Astrocyte (in vitro differentiated cells and primary cell): ENCODE measurements at regions not wholly inside any gene's neighbourhood (a gene's known extent, or its start where the extent isn't known, plus 50 kb on each side); places are given as distances from the start of the nearest gene placed in this dataset.

ENCODE experiments used
- DNase-seq: peaks from one replicate; pipeline ENCODE4 v3.0.0-alpha.2; 2010; ENCODE audit warnings: low read depth
- FAIRE-seq: peaks from 2 replicates; lab custom pipeline; 2011; peaks lifted over from hg19 to GRCh38; lab: Jason Lieb, UNC
- H2AFZ ChIP-seq: 2 replicates; pipeline ENCODE4 v1.6.0; 2012; ENCODE audit warnings: low read depth, low read length, inconsistent platforms
- H3K27ac ChIP-seq: 2 replicates; pipeline ENCODE4 v1.5.1; 2011; ENCODE audit warnings: low read depth, low read length, inconsistent platforms
- H3K27me3 ChIP-seq: 2 replicates; pipeline ENCODE4 v1.6.0; 2011; ENCODE audit warnings: low read length, inconsistent platforms; ENCODE audit not compliant: insufficient read depth
- H3K36me3 ChIP-seq: 2 replicates; pipeline ENCODE4 v1.5.1; 2011; ENCODE audit warnings: low read length, inconsistent platforms; ENCODE audit not compliant: insufficient read depth
- H3K4me1 ChIP-seq: 2 replicates; pipeline ENCODE4 v1.5.1; 2011; ENCODE audit warnings: low read length, inconsistent platforms; ENCODE audit not compliant: insufficient read depth
- H3K4me2 ChIP-seq: 2 replicates; pipeline ENCODE4 v1.6.0; 2012; ENCODE audit warnings: low read length, inconsistent platforms
- H3K4me3 ChIP-seq: 2 replicates; pipeline ENCODE4 v1.5.1; 2011; ENCODE audit warnings: low read depth, mild to moderate bottlenecking, low read length, inconsistent platforms; ENCODE audit not compliant: insufficient read depth
- H3K79me2 ChIP-seq: 2 replicates; pipeline ENCODE4 v1.6.0; 2012; ENCODE audit warnings: mild to moderate bottlenecking, low read length, inconsistent platforms; ENCODE audit not compliant: insufficient read depth
- H3K9ac ChIP-seq: 2 replicates; pipeline ENCODE4 v1.6.0; 2012; ENCODE audit warnings: mild to moderate bottlenecking, low read length, inconsistent platforms
- H3K9me3 ChIP-seq: 2 replicates; pipeline ENCODE4 v1.5.1; 2012; ENCODE audit warnings: low read depth, mild to moderate bottlenecking, low read length, inconsistent platforms; ENCODE audit not compliant: insufficient read depth
- H4K20me1 ChIP-seq: 2 replicates; pipeline ENCODE4 v1.6.0; 2012; ENCODE audit warnings: low read length, inconsistent platforms; ENCODE audit not compliant: insufficient read depth
- H3K27ac Mint-ChIP-seq: one replicate; pipeline ENCODE4 v1.8.0; 2021; ENCODE audit warnings: mild to moderate bottlenecking, mixed read lengths; ENCODE audit not compliant: unreplicated experiment
- H3K27me3 Mint-ChIP-seq: one replicate; pipeline ENCODE4 v1.8.0; 2021; ENCODE audit warnings: low read depth, mixed read lengths; ENCODE audit not compliant: unreplicated experiment
- H3K36me3 Mint-ChIP-seq: one replicate; pipeline ENCODE4 v1.8.0; 2021; ENCODE audit warnings: low read depth, mixed read lengths; ENCODE audit not compliant: unreplicated experiment
- H3K4me1 Mint-ChIP-seq: one replicate; pipeline ENCODE4 v1.8.0; 2021; ENCODE audit warnings: low read depth, mixed read lengths; ENCODE audit not compliant: unreplicated experiment
- H3K4me3 Mint-ChIP-seq: one replicate; pipeline ENCODE4 v1.8.0; 2021; ENCODE audit warnings: mild to moderate bottlenecking, moderate library complexity, mixed read lengths; ENCODE audit not compliant: unreplicated experiment
- H3K9me3 Mint-ChIP-seq: one replicate; pipeline ENCODE4 v1.8.0; 2021; ENCODE audit warnings: mild to moderate bottlenecking, mixed read lengths; ENCODE audit not compliant: unreplicated experiment
- EZH2 ChIP-seq: IDR thresholded peaks from 2 replicates; pipeline ENCODE4 v1.6.1; 2012; ENCODE audit warnings: mild to moderate bottlenecking, low read length, inconsistent platforms; ENCODE audit not compliant: insufficient read depth
- TF ChIP-seq, protein P1 (sequence below): IDR thresholded peaks from 2 replicates; pipeline ENCODE4 v1.5.1; 2011; ENCODE audit warnings: low read depth, mild to moderate bottlenecking, inconsistent platforms, low read length, moderate library complexity; ENCODE audit not compliant: insufficient read depth

DNA sequence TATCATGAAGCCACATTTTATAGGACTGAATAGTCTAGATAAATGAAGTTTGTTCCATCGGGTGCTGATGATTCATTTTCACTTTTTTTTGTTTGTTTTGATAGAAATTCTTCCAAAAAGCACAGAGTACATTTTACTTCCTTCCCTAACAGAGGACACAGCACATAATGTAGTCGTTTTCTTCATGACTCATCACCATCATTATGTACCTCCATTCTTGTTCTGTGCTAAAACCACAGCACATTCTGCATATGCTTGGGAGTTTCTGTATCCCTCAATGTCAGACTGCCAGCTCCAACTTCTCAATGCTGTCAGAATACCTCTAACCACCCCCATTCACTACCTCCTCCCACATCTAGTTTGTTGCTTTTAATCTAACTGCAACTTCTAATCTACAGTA lies 1004.9 kb upstream of the ADGRB3 start:
- DNase-seq (peak; percentile 99), FAIRE-seq (peak; percentile 85)
- Mint-ChIP-seq H3K27ac (peak overlapping the region; percentile 29), H3K4me3 (peak overlapping the region; percentile 20), H3K27me3 (no peaks in the 10 kb centered on the region), H3K4me1 (peaks cover 17% of the 10 kb centered on the region), H3K36me3 (peaks cover under 1% of the 10 kb centered on the region), H3K9me3 (peaks cover under 1% of the 10 kb centered on the region)
- Histone ChIP-seq H2AFZ (no peak overlapping the region), H3K4me3 (peak overlapping the region; percentile 20), H3K4me2 (peak overlapping the region; percentile 74), H3K27me3 (no peaks in the 10 kb centered on the region), H3K4me1 (peaks cover 16% of the 10 kb centered on the region), H3K27ac (peak overlapping the region; percentile 65), H4K20me1 (no peaks in the 10 kb centered on the region), H3K36me3 (no peaks in the 10 kb centered on the region), H3K9ac (peak overlapping the region; percentile 19), H3K9me3 (peaks cover 6% of the 10 kb centered on the region), H3K79me2 (no peaks in the 10 kb centered on the region)
- TF ChIP-seq, protein P1, sequence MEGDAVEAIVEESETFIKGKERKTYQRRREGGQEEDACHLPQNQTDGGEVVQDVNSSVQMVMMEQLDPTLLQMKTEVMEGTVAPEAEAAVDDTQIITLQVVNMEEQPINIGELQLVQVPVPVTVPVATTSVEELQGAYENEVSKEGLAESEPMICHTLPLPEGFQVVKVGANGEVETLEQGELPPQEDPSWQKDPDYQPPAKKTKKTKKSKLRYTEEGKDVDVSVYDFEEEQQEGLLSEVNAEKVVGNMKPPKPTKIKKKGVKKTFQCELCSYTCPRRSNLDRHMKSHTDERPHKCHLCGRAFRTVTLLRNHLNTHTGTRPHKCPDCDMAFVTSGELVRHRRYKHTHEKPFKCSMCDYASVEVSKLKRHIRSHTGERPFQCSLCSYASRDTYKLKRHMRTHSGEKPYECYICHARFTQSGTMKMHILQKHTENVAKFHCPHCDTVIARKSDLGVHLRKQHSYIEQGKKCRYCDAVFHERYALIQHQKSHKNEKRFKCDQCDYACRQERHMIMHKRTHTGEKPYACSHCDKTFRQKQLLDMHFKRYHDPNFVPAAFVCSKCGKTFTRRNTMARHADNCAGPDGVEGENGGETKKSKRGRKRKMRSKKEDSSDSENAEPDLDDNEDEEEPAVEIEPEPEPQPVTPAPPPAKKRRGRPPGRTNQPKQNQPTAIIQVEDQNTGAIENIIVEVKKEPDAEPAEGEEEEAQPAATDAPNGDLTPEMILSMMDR, result no peak
- no peak for TF ChIP-seq EZH2

DNA sequence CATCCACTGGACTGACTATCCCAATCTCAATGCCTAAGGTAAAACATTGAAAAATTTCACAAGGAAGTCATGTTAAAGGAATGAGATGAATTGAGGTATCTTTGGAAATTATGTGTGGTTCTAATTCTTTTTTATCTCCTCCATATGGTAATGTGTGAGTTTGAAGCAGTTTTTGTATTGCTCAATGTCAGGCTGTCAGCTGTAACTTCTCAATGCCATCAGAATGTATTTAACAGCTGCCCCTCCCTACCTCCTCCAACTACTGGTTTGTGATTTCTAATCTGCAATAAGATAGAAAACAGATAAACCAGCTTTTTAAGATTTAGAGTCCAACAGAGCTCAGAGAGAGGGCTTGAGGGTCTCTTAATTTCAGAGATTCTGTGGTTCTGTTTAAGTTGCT lies 1005.8 kb upstream of the ADGRB3 start:
- H3K9me3 Mint-ChIP-seq, result no peaks in the 10 kb centered on the region
- FAIRE-seq, result no peak
- peak; percentile 62 for DNase-seq
- Histone ChIP-seq H3K4me3 (no peak overlapping the region), H2AFZ (peak overlapping the region; percentile 7), H3K27me3 (no peaks in the 10 kb centered on the region), H3K79me2 (no peaks in the 10 kb centered on the region), H3K27ac (peak overlapping the region; percentile 65), H3K4me2 (peak overlapping the region; percentile 74), H3K9me3 (peaks cover 6% of the 10 kb centered on the region), H3K36me3 (no peaks in the 10 kb centered on the region), H3K4me1 (peaks cover 16% of the 10 kb centered on the region), H3K9ac (peak overlapping the region; percentile 19), H4K20me1 (no peaks in the 10 kb centered on the region)
- peaks cover 17% of the 10 kb centered on the region for H3K4me1 Mint-ChIP-seq
- H3K36me3 Mint-ChIP-seq, result no peaks in the 10 kb centered on the region
- no peaks in the 10 kb centered on the region for H3K27me3 Mint-ChIP-seq
- no peak overlapping the region for H3K4me3 Mint-ChIP-seq
- TF ChIP-seq EZH2, result no peak
- TF ChIP-seq, protein P1, result no peak
- no peak overlapping the region for H3K27ac Mint-ChIP-seq

DNA sequence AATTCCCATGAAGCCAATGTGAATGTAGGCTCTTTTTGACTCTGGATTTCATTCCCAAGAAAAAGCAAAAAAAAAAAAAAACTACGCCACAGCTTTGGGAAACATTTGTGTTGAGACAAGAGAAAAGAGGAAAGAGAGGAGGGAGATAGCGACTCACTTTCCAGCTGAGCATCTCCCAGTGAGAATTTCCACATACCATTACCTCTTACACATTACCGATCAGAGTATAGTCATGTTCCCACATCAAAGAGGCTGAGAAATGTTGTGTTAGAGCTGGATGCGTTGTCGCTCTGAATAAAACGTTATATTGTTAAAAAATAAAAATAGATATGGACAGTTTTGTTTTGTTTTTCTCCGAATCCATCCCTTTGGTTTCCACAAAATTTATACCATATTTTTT lies 1019.3 kb upstream of the ADGRB3 start:
- Mint-ChIP-seq H3K4me3 (no peak overlapping the region), H3K36me3 (no peaks in the 10 kb centered on the region), H3K4me1 (peaks cover 20% of the 10 kb centered on the region), H3K27me3 (no peaks in the 10 kb centered on the region), H3K27ac (peak overlapping the region; percentile 51), H3K9me3 (no peaks in the 10 kb centered on the region)
- no peaks in the 10 kb centered on the region for H3K27me3 ChIP-seq
- H3K9me3 ChIP-seq, result no peaks in the 10 kb centered on the region
- no peak overlapping the region for H3K27ac ChIP-seq
- TF ChIP-seq, protein P1, result no peak
- TF ChIP-seq EZH2, result no peak
- FAIRE-seq, result no peak
- peak; percentile 71 for DNase-seq
- no peak overlapping the region for H3K4me3 ChIP-seq
- H3K4me1 ChIP-seq, result no peaks in the 10 kb centered on the region
- no peak overlapping the region for H3K9ac ChIP-seq
- peak overlapping the region; percentile 25 for H3K4me2 ChIP-seq
- no peaks in the 10 kb centered on the region for H4K20me1 ChIP-seq
- no peaks in the 10 kb centered on the region for H3K79me2 ChIP-seq
- no peaks in the 10 kb centered on the region for H3K36me3 ChIP-seq
- no peak overlapping the region for H2AFZ ChIP-seq
